GM21723 (cell line): ENCODE measurements at regions not wholly inside any gene's neighbourhood (a gene's known extent, or its start where the extent isn't known, plus 50 kb on each side); places are given as distances from the start of the nearest gene placed in this dataset.

ENCODE experiments used
- ATAC-seq: cut with Tn5 transposase; IDR thresholded peaks from one replicate; pipeline ENCODE4 v1.9.1; 2021; ENCODE audit warnings: mild to moderate bottlenecking, moderate library complexity; ENCODE audit not compliant: unreplicated experiment

- ATAC-seq: no peak
Observed at GRCh38 chr2:204042401-204042800, 105.8 kb downstream of the ICOS start.

GRCh38 chr2:204046145-204046544 is 109.6 kb downstream of the ICOS start:
- peak; percentile 72 for ATAC-seq

- peak; percentile 74 for ATAC-seq
Observed at GRCh38 chr2:204049635-204050034, 113.1 kb downstream of the ICOS start.

- no peak for ATAC-seq
Observed at GRCh38 chr2:204050681-204051080, 114.1 kb downstream of the ICOS start.

GRCh38 chr2:204051476-204051875 is 114.9 kb downstream of the ICOS start:
- ATAC-seq: no peak

- ATAC-seq: no peak
Observed at GRCh38 chr2:204051984-204052556, 115.5 kb downstream of the ICOS start.

- ATAC-seq: no peak
Observed at GRCh38 chr2:204059016-204059415, 122.5 kb downstream of the ICOS start.

- no peak for ATAC-seq
Observed at GRCh38 chr2:204060841-204061240, 124.3 kb downstream of the ICOS start.

GRCh38 chr2:204061241-204061640 is 124.7 kb downstream of the ICOS start:
- no peak for ATAC-seq

GRCh38 chr2:204064119-204064518 is 127.6 kb downstream of the ICOS start:
- no peak for ATAC-seq

GRCh38 chr2:204065566-204065965 is 129.0 kb downstream of the ICOS start:
- no peak for ATAC-seq

- ATAC-seq: no peak
Observed at GRCh38 chr2:204066051-204066450, 129.5 kb downstream of the ICOS start.

GRCh38 chr2:204069804-204070203 is 133.2 kb downstream of the ICOS start:
- ATAC-seq: no peak

GRCh38 chr2:204072443-204073324 is 136.1 kb downstream of the ICOS start:
- peak; percentile 69 for ATAC-seq

GRCh38 chr2:204074456-204074855 is 137.9 kb downstream of the ICOS start:
- ATAC-seq: no peak

- ATAC-seq: no peak
Observed at GRCh38 chr2:204078003-204078698, 141.6 kb downstream of the ICOS start.

GRCh38 chr2:204081487-204082425 is 145.2 kb downstream of the ICOS start:
- no peak for ATAC-seq

GRCh38 chr2:204086167-204086566 is 149.6 kb downstream of the ICOS start:
- no peak for ATAC-seq

- no peak for ATAC-seq
Observed at GRCh38 chr2:204089105-204089504, 152.5 kb downstream of the ICOS start.

- ATAC-seq: no peak
Observed at GRCh38 chr2:204089574-204089973, 153.0 kb downstream of the ICOS start.

- no peak for ATAC-seq
Observed at GRCh38 chr2:204090021-204090420, 153.5 kb downstream of the ICOS start.
